NCI-H345 (cell line): ENCODE measurements at regions not wholly inside any gene's neighbourhood (a gene's known extent, or its start where the extent isn't known, plus 50 kb on each side); places are given as distances from the start of the nearest gene placed in this dataset.
"Not testable (repeated sequence)": the region's sequence is repeated elsewhere in the genome, so short reads cannot be mapped to it uniquely, and the experiment has no call there.

Experiments
- DNase-seq: peaks from one replicate; lab custom pipeline; 2025; lab: John Stamatoyannopoulos, UW

GRCh38 chr13:44887515-44887914 is 101.8 kb downstream of the NUFIP1 start:
- no peak for DNase-seq

GRCh38 chr13:44884076-44884729 is 105.1 kb downstream of the NUFIP1 start:
- no peak for DNase-seq

DNA sequence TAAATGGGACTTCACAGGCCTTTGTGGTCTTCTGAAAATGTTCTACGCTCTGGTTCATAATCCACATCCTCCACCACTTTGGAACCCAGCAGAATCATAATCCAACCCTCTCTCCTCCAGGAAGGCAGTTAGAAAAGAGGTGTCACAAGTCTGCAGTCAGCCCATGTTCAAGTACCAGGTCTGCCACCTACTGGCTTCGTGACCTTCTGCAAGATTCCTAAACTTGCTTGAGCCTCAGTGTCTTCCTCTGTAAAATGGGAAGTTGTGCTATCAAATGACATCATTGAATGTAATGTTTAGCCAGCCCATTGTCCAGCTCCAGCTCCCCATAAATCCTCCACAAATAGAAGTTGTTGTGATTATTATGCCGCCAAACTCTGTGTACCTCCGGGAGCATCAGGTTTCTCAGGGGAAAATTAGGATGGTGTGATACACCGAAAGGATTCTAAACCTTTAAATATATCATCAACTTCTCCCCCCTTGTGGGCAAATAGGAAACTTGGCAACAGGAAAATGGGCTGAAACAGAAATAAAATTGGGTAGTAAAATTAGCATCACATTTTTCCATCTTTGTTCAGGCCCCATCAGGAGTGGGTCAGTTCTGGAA is 109.7 kb downstream of the NUFIP1 start:
- DNase-seq, result no peak

DNA sequence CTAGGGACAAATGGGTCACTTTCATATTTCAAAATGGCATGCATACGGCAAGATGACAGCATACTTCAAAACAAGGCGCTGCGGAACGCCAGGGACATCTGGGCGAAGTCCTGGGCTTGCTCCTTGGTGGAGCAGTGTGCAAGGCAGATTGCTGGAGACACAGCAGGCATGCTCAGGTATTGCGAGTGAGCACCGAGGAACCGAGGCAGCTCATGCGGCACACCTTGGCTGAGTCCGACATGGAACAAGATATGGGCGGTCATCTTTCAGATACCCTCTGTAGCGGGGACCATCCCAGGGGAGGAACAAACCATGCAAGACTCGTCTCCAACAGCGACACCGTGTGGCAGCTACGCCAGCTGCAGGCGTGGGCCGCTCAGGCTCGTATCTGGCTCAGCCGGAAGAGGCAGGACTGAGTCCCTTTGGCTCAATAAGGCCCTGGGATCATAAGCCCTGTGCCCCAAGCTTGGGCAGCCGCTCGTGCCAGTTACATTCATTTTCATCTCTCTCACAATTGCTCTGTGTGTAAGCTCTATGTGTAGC is 112.4 kb downstream of the NUFIP1 start:
- DNase-seq, result no peak

DNA sequence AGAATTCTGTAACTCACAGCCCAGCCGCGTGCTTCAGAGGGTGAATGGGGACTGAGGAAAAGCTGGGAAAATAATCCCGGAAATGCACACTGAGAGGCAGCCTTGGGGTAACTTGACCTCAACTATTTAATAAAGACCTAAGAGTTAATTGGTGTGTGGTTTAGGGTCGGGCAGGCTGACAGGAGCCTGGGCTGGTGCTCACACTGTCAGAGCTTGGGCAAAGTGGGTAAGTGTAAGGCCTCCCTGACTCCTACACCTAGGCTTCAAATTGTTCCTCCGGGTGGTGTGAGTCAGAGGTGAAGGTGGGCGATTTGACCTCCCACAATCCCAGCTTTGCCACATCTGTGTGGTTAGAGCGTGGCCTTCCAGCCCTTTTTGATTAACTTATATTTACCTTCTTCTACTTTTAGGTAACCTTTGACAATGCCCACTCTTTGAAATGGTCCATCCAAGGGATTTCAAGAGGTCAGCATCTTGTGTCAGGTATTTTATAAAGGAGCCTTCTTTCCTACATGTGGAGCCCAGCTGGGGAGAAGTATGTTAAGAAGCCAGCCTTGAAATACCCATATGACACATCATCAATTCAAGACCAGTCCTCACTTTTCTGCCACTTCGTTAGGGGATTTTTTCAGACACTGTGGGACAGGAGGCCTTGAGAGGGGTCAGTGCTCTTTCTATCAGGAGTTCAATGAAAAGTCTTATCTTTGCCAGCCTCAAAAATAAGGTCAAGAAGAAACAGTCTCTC is 114.2 kb downstream of the NUFIP1 start:
- no peak for DNase-seq

DNA sequence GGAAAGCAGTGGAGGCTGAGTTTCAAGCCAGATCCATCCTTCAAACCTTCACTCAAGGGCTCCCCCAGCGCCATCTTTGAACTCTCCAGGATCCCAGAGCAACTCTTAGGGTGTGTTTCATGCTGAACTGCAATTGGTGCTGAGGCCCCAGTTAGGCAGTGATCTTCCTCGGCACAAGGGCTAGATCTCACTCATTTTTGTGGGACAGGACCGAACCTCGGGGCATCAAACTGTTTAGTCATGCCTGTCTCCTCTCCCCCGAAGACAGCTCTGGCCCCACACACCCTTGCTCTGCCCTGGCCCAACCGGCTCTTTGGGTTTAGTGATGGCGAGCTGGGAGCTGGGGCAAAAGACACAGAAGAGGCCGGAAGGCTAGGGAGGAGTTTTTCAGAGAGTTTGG is 115.1 kb downstream of the NUFIP1 start:
- no peak for DNase-seq

DNA sequence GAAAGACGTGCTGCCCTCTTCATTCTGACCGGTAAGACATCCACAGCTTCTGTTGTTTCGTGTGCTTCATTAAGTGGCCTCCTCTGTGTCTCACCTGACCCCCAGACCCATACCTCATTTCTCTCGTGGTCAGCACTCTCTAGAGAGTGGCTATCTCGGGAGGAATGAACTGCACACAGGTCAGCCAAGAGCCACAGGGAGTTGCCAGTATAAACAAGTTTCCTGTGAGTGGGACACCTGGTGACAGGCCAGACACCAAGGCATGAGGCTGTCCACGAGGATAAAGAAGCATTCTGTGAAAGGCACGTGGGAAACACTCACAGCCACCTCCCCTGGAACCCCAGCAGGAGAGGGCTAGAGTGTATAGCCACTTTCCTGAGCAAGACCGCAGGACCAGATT is 115.8 kb downstream of the NUFIP1 start:
- DNase-seq, result no peak

GRCh38 chr13:44872751-44873150 is 116.5 kb downstream of the NUFIP1 start:
- DNase-seq, result no peak

DNA sequence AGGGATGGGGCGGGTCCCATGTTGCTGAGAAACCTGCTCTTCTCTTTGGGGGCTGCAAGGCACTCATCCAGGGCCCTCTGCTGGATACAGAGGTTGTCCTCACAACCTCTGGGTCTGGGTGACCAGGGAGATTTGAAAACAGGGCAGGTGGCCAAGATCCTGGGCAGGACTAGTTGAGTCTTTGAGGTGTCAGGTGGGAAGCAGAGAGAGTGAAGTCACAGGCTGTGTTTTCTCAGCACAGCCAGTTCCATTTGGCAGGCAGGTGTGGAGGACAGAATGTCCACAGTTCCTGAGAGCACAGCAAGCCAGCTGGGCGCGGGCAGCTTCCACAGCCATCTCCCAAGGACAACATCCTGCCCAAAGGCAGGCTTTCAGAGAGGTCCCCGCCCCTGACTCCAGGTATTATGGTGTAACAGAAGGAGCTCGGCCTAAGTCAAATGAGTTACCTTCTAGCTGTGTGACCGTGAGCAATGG is 118.8 kb downstream of the NUFIP1 start:
- peak; percentile 6 for DNase-seq

GRCh38 chr13:44869167-44869566 is 120.1 kb downstream of the NUFIP1 start:
- DNase-seq, result no peak

GRCh38 chr13:44868397-44868796 is 120.9 kb downstream of the NUFIP1 start:
- DNase-seq, result no peak

- DNase-seq, result no peak
Observed at GRCh38 chr13:44867825-44868224, 121.4 kb downstream of the NUFIP1 start.

- no peak for DNase-seq
Observed at GRCh38 chr13:44866411-44866911, 122.8 kb downstream of the NUFIP1 start.

- no peak for DNase-seq
Observed at GRCh38 chr13:44865722-44866410, 123.4 kb downstream of the NUFIP1 start.

DNA sequence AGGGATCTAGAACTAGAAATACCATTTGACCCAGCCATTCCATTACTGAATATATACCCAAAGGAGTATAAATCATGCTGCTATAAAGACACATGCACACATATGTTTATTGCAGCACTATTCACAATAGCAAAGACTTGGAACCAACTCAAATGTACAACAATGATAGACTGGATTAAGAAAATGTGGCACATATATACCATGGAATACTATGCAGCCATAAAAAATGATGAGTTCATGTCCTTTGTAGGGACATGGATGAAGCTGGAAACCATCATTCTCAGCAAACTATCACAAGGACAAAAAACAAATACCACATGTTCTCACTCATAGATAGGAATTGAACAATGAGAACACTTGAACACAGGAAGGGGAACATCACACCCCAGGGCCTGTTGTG is 125.6 kb downstream of the NUFIP1 start:
- DNase-seq, result not testable (repeated sequence)

DNA sequence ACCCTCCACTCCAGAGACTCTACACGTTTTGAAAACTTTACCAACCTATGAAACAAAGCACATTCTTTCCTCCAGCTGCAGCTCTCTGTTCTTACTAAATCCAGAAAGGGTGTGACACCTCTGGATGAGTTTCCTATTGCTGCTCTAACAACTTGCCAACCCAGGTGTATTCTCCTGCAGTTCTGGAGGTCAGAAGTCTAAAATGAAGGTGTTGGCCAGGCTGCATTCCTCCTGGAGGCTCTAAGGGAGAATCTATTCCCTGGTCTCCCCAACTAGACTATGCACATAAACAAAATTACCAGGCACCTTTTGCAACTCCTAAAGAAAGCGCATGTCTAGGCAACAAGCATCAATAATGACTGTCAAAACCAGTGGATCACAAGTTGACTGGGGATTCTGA is 128.8 kb downstream of the NUFIP1 start:
- DNase-seq, result no peak

- DNase-seq, result no peak
Observed at GRCh38 chr13:44857736-44858135, 131.5 kb downstream of the NUFIP1 start.

DNA sequence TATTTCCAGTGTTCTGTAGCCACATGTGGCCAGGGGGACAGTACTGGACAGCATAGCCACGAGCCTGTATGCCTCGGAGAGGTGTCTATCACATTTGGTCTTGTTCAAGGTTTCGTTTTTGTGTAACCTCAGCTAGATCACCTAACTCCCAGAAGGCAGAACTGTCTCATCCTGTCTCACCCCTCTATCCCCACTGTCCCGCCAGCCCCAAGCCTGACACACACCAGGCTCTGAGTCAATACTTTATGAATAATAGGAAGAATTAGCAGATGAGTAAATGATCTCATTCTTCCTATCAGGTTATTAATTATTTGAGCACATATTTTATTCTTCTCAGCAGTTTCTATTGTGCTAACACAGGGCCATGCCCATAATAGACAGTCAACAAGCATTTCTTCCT is 132.2 kb downstream of the NUFIP1 start:
- no peak for DNase-seq

DNA sequence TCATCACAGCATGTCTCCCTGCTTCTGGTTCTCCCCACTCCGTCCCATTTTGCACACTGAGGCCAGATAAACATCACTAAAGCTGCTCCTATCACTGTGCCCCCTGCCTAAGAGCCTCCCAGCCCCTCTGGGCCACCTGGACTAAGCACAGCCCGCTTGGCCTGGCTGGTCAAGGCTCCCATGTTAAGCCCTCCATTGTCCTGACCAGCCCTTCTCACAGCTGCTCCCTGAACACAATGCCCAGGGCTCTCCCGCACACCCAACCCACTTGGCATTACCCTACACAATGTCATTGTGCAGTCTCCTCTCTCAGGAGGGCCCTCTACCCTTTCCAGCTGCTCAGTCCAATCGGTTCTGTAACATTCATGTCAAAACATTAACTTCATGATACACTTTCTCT is 133.4 kb downstream of the NUFIP1 start:
- DNase-seq, result no peak

DNA sequence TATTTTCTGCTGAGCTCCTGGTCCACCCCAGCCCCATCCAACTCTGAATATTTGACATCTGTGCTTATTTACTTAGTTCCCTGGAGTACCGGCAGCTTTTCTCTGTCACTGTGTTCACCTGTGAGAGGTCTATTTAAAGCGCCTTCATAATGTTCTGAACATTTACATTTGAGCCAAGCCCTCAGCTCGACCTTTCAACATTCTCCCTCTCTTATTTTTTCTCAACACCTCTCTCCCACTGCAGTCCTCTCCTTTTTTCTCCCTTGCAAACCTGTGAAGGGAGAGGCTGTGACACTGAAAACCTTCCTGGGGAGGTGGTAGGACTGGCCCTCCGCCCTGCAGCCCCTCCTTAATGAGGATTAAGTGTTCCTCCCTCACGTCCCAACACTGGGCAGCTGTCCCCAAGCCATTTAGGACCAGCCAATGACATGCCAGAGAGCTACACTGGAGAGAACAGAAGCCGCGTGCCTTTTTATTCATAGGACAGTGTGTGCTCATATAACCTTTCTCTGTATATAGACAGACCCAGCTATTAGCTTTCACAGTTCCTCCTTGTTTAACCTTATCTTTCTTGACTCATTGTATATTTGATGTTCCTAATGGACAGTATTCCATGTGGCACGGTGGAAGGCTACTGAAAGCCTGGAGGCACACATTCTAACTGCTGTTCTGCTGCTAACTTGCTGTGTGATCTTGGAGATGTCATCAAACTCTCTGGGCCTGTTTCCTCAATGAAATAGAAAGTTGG is 134.8 kb downstream of the NUFIP1 start:
- DNase-seq, result peak; percentile 71

GRCh38 chr13:44853641-44854040 is 135.6 kb downstream of the NUFIP1 start:
- DNase-seq, result peak; percentile 27
